Peyer's patch (tissue), 4 donors: ENCODE measurements at regions not wholly inside any gene's neighbourhood (a gene's known extent, or its start where the extent isn't known, plus 50 kb on each side); places are given as distances from the start of the nearest gene placed in this dataset.

Experiments
- CTCF ChIP-seq, 6 experiments: fragments of 450-650 bp in 4 of 6; fragments of 200-600 bp in 2 of 6; sonication (generic) in 1 of 6; IDR thresholded peaks; one replicate each; pipeline ENCODE4 v1.5.1; 2017 to 2019; ENCODE audit warnings: antibody characterized with exemption in 6 of 6, mild to moderate bottlenecking in 3 of 6, moderate library complexity in 1 of 6
- POLR2A ChIP-seq, 2 donors: fragments of 450-650 bp; IDR thresholded peaks; one replicate each; pipeline ENCODE4 v1.5.1; 2017; ENCODE audit warnings: antibody characterized with exemption in 2 of 2, mild to moderate bottlenecking in 2 of 2, moderate library complexity in 2 of 2

GRCh38 chr5:87191645-87192044, 76.0 kb upstream of the RASA1 start:
- TF ChIP-seq CTCF (IDR thresholded peaks at IDR 0.05), result no peak
- TF ChIP-seq POLR2A (IDR thresholded peaks at IDR 0.05), result no peak
